H9 (cell line): ENCODE measurements at regions not wholly inside any gene's neighbourhood (a gene's known extent, or its start where the extent isn't known, plus 50 kb on each side); places are given as distances from the start of the nearest gene placed in this dataset.

ENCODE experiments used
- DNase-seq: peaks from one replicate; pipeline ENCODE4 v3.0.0-alpha.2; 2017
- H2AFZ ChIP-seq: one replicate; pipeline ENCODE4 v1.6.1; 2013; ENCODE audit warnings: mild to moderate bottlenecking, low read length, control low read depth, moderate library complexity
- H2AK5ac ChIP-seq: 2 replicates; pipeline ENCODE4 v1.6.1; 2013; ENCODE audit warnings: low read length, control low read depth, mixed read lengths; ENCODE audit not compliant: insufficient read length
- H2BK120ac ChIP-seq: one replicate; pipeline ENCODE4 v1.6.1; 2013; ENCODE audit warnings: low read depth, mild to moderate bottlenecking, low read length, control low read depth, inconsistent platforms; ENCODE audit not compliant: poor library complexity, severe bottlenecking
- H2BK12ac ChIP-seq: 2 replicates; pipeline ENCODE4 v1.6.1; 2013; ENCODE audit warnings: low read length, control low read depth, mixed read lengths, low read depth; ENCODE audit not compliant: insufficient read length
- H2BK15ac ChIP-seq: 2 replicates; pipeline ENCODE4 v1.6.1; 2013; ENCODE audit warnings: low read depth, low read length, control low read depth
- H2BK20ac ChIP-seq: one replicate; pipeline ENCODE4 v1.6.1; 2013; ENCODE audit warnings: low read depth, mild to moderate bottlenecking, low read length, control low read depth, inconsistent platforms; ENCODE audit not compliant: poor library complexity, severe bottlenecking
- H2BK5ac ChIP-seq: 2 replicates; pipeline ENCODE4 v1.6.1; 2013; ENCODE audit warnings: low read length, control low read depth, mixed read lengths; ENCODE audit not compliant: insufficient read length
- H3K14ac ChIP-seq: 2 replicates; pipeline ENCODE4 v1.6.1; 2013; ENCODE audit warnings: low read length, control low read depth; ENCODE audit not compliant: insufficient read depth
- H3K18ac ChIP-seq: 2 replicates; pipeline ENCODE4 v1.6.1; 2013; ENCODE audit warnings: low read depth, mild to moderate bottlenecking, mixed read lengths, low read length, control low read depth; ENCODE audit not compliant: insufficient read length
- H3K23ac ChIP-seq: 2 replicates; pipeline ENCODE4 v1.6.1; 2013; ENCODE audit warnings: low read length, control low read depth, mixed read lengths, low read depth; ENCODE audit not compliant: insufficient read length
- H3K23me2 ChIP-seq: 2 replicates; pipeline ENCODE4 v1.6.1; 2013; ENCODE audit warnings: low read depth, mild to moderate bottlenecking, mixed read lengths, low read length, control low read depth; ENCODE audit not compliant: insufficient read length, poor library complexity, severe bottlenecking
- H3K27ac ChIP-seq: 2 replicates; pipeline ENCODE4 v1.5.1; 2013; ENCODE audit warnings: low read length, control low read depth, mixed read lengths, low read depth; ENCODE audit not compliant: insufficient read length
- H3K27me3 ChIP-seq: 2 replicates; pipeline ENCODE4 v1.6.1; 2013; ENCODE audit warnings: low read length, control low read depth, inconsistent platforms; ENCODE audit not compliant: insufficient read depth
- H3K4ac ChIP-seq: 2 replicates; pipeline ENCODE4 v1.6.1; 2013; ENCODE audit warnings: low read depth, mild to moderate bottlenecking, control low read depth, inconsistent platforms, low read length, moderate library complexity
- H3K4me1 ChIP-seq: 2 replicates; pipeline ENCODE4 v1.6.1; 2013; ENCODE audit warnings: low read length, control low read depth, inconsistent platforms; ENCODE audit not compliant: insufficient read depth
- H3K4me2 ChIP-seq: 2 replicates; pipeline ENCODE4 v1.6.1; 2013; ENCODE audit warnings: low read length, control low read depth, mixed read lengths; ENCODE audit not compliant: insufficient read length, insufficient read depth
- H3K56ac ChIP-seq: 2 replicates; pipeline ENCODE4 v1.6.1; 2013; ENCODE audit warnings: low read depth, mild to moderate bottlenecking, mixed read lengths, low read length, control low read depth; ENCODE audit not compliant: insufficient read length
- H3K79me1 ChIP-seq: 2 replicates; pipeline ENCODE4 v1.6.1; 2013; ENCODE audit warnings: low read depth, mild to moderate bottlenecking, moderate library complexity, low read length, control low read depth, inconsistent platforms; ENCODE audit not compliant: insufficient read depth, poor library complexity, severe bottlenecking
- H3K79me2 ChIP-seq: 2 replicates; pipeline ENCODE4 v1.6.1; 2013; ENCODE audit warnings: low read length, control low read depth, inconsistent platforms; ENCODE audit not compliant: insufficient read depth
- H3K9ac ChIP-seq: 2 replicates; pipeline ENCODE4 v1.6.1; 2013; ENCODE audit warnings: low read length, control low read depth, mixed read lengths; ENCODE audit not compliant: insufficient read length; ENCODE audit errors: extremely low read depth
- H3K9me3 ChIP-seq: one replicate; pipeline ENCODE4 v1.6.1; 2013; ENCODE audit warnings: low read depth, low read length, inconsistent platforms; ENCODE audit not compliant: control insufficient read depth
- H3T11ph ChIP-seq: one replicate; pipeline ENCODE4 v1.6.1; 2013; ENCODE audit warnings: mild to moderate bottlenecking, low read length, control low read depth, inconsistent platforms
- H4K20me1 ChIP-seq: one replicate; pipeline ENCODE4 v1.6.1; 2013; ENCODE audit not compliant: control insufficient read depth, insufficient read length, insufficient read depth
- H4K5ac ChIP-seq: 2 replicates; pipeline ENCODE4 v1.6.1; 2013; ENCODE audit warnings: low read depth, mild to moderate bottlenecking, mixed read lengths, low read length, control low read depth; ENCODE audit not compliant: insufficient read length
- H4K8ac ChIP-seq: replicated peaks from 2 replicates; pipeline ENCODE4 v1.6.1; 2013; ENCODE audit warnings: low read length, control low read depth, mixed read lengths, low read depth; ENCODE audit not compliant: insufficient read length
- H4K91ac ChIP-seq: 2 replicates; pipeline ENCODE4 v1.6.1; 2013; ENCODE audit warnings: low read depth, mild to moderate bottlenecking, moderate library complexity, mixed read lengths, low read length, control low read depth; ENCODE audit not compliant: insufficient read length
- H3K27ac Mint-ChIP-seq, 3 experiments: 2 replicates in 2 of 3; 3 replicates in 1 of 3; pipeline ENCODE4 v1.8.0; 2020 to 2021; ENCODE audit warnings: mixed read lengths in 3 of 3, mild to moderate bottlenecking in 1 of 3, moderate library complexity in 1 of 3
- H3K27me3 Mint-ChIP-seq: 2 replicates; pipeline ENCODE4 v1.8.0; 2021; ENCODE audit warnings: low read depth, mild to moderate bottlenecking, moderate library complexity, mixed read lengths
- H3K36me3 Mint-ChIP-seq, 3 experiments: 2 replicates in 2 of 3; 3 replicates in 1 of 3; pipeline ENCODE4 v1.8.0; 2020 to 2021; ENCODE audit warnings: low read depth in 3 of 3, mixed read lengths in 3 of 3; ENCODE audit not compliant: insufficient read depth in 1 of 3
- H3K4me1 Mint-ChIP-seq, 2 experiments: 2 replicates each; pipeline ENCODE4 v1.8.0; 2020; ENCODE audit warnings: mixed read lengths in 2 of 2
- H3K4me3 Mint-ChIP-seq, 2 experiments: 2 replicates in 1 of 2; 3 replicates in 1 of 2; pipeline ENCODE4 v1.8.0; 2020 to 2021; ENCODE audit warnings: mild to moderate bottlenecking in 2 of 2, mixed read lengths in 2 of 2, moderate library complexity in 1 of 2
- H3K9me3 Mint-ChIP-seq, 2 experiments: 2 replicates in 1 of 2; 3 replicates in 1 of 2; pipeline ENCODE4 v1.8.0; 2020; ENCODE audit warnings: mild to moderate bottlenecking in 2 of 2, mixed read lengths in 2 of 2, moderate library complexity in 1 of 2
- WGBS: extraction: QIAGEN DNeasy Blood & Tissue Kit; methylation state at CpG from one replicate; pipeline ENCODE4 v1.1.7; 2013; ENCODE audit warnings: missing lambda C conversion rate, low lambda C conversion rate, mixed read lengths; ENCODE audit not compliant: insufficient read length; ENCODE audit errors: extremely low coverage; 5-methylcytosine and 5-hydroxymethylcytosine counted together
- TF ChIP-seq, protein P1 (sequence below): fragments of 200-600 bp; sonication (generic); conservative IDR thresholded peaks from 3 replicates; pipeline ENCODE4 v1.8.0; 2021; ENCODE audit warnings: antibody characterized with exemption, mild to moderate bottlenecking

GRCh38 chr10:23754179-23754578 lies 315.3 kb downstream of the OTUD1 start:
- no peak overlapping the region for H4K5ac ChIP-seq
- no peaks in the 10 kb centered on the region for H3K9me3 ChIP-seq
- no peak overlapping the region for H3K4me2 ChIP-seq
- H3K79me2 ChIP-seq, result no peaks in the 10 kb centered on the region
- DNase-seq, result no peak
- no peak overlapping the region for H3K56ac ChIP-seq
- H3K27ac ChIP-seq, result no peak overlapping the region
- H4K20me1 ChIP-seq, result no peaks in the 10 kb centered on the region
- no peak overlapping the region for H2BK15ac ChIP-seq
- H2BK5ac ChIP-seq, result no peak overlapping the region
- WGBS, result no CpG with 5 or more reads among the region's 2 CpGs
- Mint-ChIP-seq H3K9me3 (no peaks in the 10 kb centered on the region), H3K4me1 (no peaks in the 10 kb centered on the region), H3K4me3 (no peak overlapping the region), H3K27me3 (no peaks in the 10 kb centered on the region), H3K36me3 (no peaks in the 10 kb centered on the region), H3K27ac (no peak overlapping the region)
- no peak overlapping the region for H2BK120ac ChIP-seq
- no peak overlapping the region for H3K18ac ChIP-seq
- TF ChIP-seq, protein P1, sequence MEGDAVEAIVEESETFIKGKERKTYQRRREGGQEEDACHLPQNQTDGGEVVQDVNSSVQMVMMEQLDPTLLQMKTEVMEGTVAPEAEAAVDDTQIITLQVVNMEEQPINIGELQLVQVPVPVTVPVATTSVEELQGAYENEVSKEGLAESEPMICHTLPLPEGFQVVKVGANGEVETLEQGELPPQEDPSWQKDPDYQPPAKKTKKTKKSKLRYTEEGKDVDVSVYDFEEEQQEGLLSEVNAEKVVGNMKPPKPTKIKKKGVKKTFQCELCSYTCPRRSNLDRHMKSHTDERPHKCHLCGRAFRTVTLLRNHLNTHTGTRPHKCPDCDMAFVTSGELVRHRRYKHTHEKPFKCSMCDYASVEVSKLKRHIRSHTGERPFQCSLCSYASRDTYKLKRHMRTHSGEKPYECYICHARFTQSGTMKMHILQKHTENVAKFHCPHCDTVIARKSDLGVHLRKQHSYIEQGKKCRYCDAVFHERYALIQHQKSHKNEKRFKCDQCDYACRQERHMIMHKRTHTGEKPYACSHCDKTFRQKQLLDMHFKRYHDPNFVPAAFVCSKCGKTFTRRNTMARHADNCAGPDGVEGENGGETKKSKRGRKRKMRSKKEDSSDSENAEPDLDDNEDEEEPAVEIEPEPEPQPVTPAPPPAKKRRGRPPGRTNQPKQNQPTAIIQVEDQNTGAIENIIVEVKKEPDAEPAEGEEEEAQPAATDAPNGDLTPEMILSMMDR, result no peak
- H4K91ac ChIP-seq, result no peak overlapping the region
- no peaks in the 10 kb centered on the region; the same call in 1 of the 2 replicates for H3K27me3 ChIP-seq
- no peaks in the 10 kb centered on the region for H3K23me2 ChIP-seq
- H3K14ac ChIP-seq, result no peak overlapping the region
- no peak overlapping the region for H3K4ac ChIP-seq
- H3K9ac ChIP-seq, result no peak overlapping the region
- H2BK20ac ChIP-seq, result no peak overlapping the region
- H4K8ac ChIP-seq, result no peak overlapping the region
- H3K23ac ChIP-seq, result no peak overlapping the region
- H3K4me1 ChIP-seq, result no peaks in the 10 kb centered on the region
- H3T11ph ChIP-seq, result no peak overlapping the region
- H3K79me1 ChIP-seq, result no peaks in the 10 kb centered on the region
- no peak overlapping the region for H2AK5ac ChIP-seq
- H2AFZ ChIP-seq, result no peak overlapping the region
- H2BK12ac ChIP-seq, result no peak overlapping the region
